HEK293 (cell line): ENCODE measurements at regions not wholly inside any gene's neighbourhood (a gene's known extent, or its start where the extent isn't known, plus 50 kb on each side); places are given as distances from the start of the nearest gene placed in this dataset.

Experiments
- CTCF ChIA-PET: fragments of 350-600 bp; formaldehyde crosslinking; extraction: SDS; loops from one replicate; lab custom pipeline; 2021; ENCODE audit warnings: antibody characterized with exemption; lab: Yijun Ruan, JAX
- POLR2A ChIA-PET: fragments of 300-600 bp; formaldehyde crosslinking; extraction: SDS; loops from one replicate; lab custom pipeline; 2020; ENCODE audit warnings: antibody characterized with exemption, inconsistent platforms; lab: Yijun Ruan, JAX
- H3K27ac ChIP-seq: fragments of 200-500 bp; sonication (Bioruptor generic); 2 replicates; pipeline ENCODE4 v1.5.1; 2014; ENCODE audit warnings: low read depth, low read length, control low read depth, inconsistent platforms; ENCODE audit errors: extremely low read depth
- H3K36me3 ChIP-seq, 2 experiments: fragments of 200-500 bp in 1 of 2; sonication (Bioruptor generic) in 1 of 2; 1 replicate in 1 of 2; 2 replicates in 1 of 2; pipeline ENCODE4 v1.5.1; 2014 to 2017; ENCODE audit warnings: inconsistent platforms in 2 of 2, low read length in 2 of 2; ENCODE audit not compliant: control insufficient read depth in 2 of 2, insufficient read depth in 1 of 2
- H3K4me1 ChIP-seq: fragments of 200-500 bp; sonication (Bioruptor generic); 2 replicates; pipeline ENCODE4 v1.5.1; 2014; ENCODE audit warnings: mild to moderate bottlenecking, low read length, inconsistent platforms; ENCODE audit not compliant: control insufficient read depth, insufficient read depth
- H3K4me3 ChIP-seq: 2 replicates; pipeline ENCODE4 v1.5.1; 2011; ENCODE audit warnings: low read depth, mild to moderate bottlenecking, control low read depth, low read length, moderate library complexity
- H3K9me3 ChIP-seq: fragments of 200-500 bp; sonication (Bioruptor generic); 2 replicates; pipeline ENCODE4 v1.5.1; 2014; ENCODE audit warnings: low read depth, low read length, inconsistent platforms; ENCODE audit not compliant: control insufficient read depth, insufficient read depth
- FEZF1 ChIP-seq: fragments of 450-650 bp; formaldehyde crosslinking; IDR thresholded peaks from 2 replicates; pipeline ENCODE4 v1.5.1; 2016; ENCODE audit warnings: missing biosample characterization, missing genetic modification characterization
- KLF1 ChIP-seq: fragments of 450-650 bp; formaldehyde crosslinking; IDR thresholded peaks from 2 replicates; pipeline ENCODE4 v1.5.1; 2016; ENCODE audit warnings: missing biosample characterization, missing genetic modification characterization
- ZNF138 ChIP-seq: fragments of 450-650 bp; formaldehyde crosslinking; IDR thresholded peaks from 2 replicates; pipeline ENCODE4 v1.5.1; 2016; ENCODE audit warnings: missing biosample characterization, missing genetic modification characterization, borderline replicate concordance
- ZNF16 ChIP-seq: fragments of 450-650 bp; formaldehyde crosslinking; IDR thresholded peaks from 2 replicates; pipeline ENCODE4 v1.5.1; 2016; ENCODE audit warnings: low read depth, missing biosample characterization, missing genetic modification characterization
- ZNF24 ChIP-seq: fragments of 450-650 bp; formaldehyde crosslinking; IDR thresholded peaks from 2 replicates; pipeline ENCODE4 v1.5.1; 2016; ENCODE audit warnings: missing biosample characterization, missing genetic modification characterization
- ZNF292 ChIP-seq: fragments of 450-650 bp; formaldehyde crosslinking; IDR thresholded peaks from 2 replicates; pipeline ENCODE4 v1.5.1; 2016; ENCODE audit warnings: low read depth, missing biosample characterization, missing genetic modification characterization, borderline replicate concordance
- ZNF311 ChIP-seq: fragments of 450-650 bp; formaldehyde crosslinking; IDR thresholded peaks from 2 replicates; pipeline ENCODE4 v1.5.1; 2017; ENCODE audit warnings: missing biosample characterization, missing genetic modification characterization, borderline replicate concordance
- ZNF792 ChIP-seq: fragments of 450-650 bp; formaldehyde crosslinking; IDR thresholded peaks from 2 replicates; pipeline ENCODE4 v1.5.1; 2016; ENCODE audit warnings: missing biosample characterization, missing genetic modification characterization
- ZNF830 ChIP-seq: fragments of 450-650 bp; IDR thresholded peaks from 2 replicates; pipeline ENCODE4 v1.5.0; 2018; ENCODE audit warnings: missing biosample characterization, missing genetic modification characterization, low read depth, mild to moderate bottlenecking, moderate library complexity
- ZNF837 ChIP-seq: fragments of 450-650 bp; formaldehyde crosslinking; IDR thresholded peaks from 2 replicates; pipeline ENCODE4 v1.5.1; 2016; ENCODE audit warnings: missing biosample characterization, missing genetic modification characterization
- ZSCAN23 ChIP-seq: fragments of 450-650 bp; formaldehyde crosslinking; IDR thresholded peaks from 2 replicates; pipeline ENCODE4 v1.5.1; 2016; ENCODE audit warnings: missing biosample characterization, missing genetic modification characterization
- TF ChIP-seq, protein P1 (sequence below): fragments of 450-650 bp; formaldehyde crosslinking; IDR thresholded peaks from 2 replicates; pipeline ENCODE4 v1.5.1; 2016; ENCODE audit warnings: missing biosample characterization, missing genetic modification characterization
- TF ChIP-seq, protein P2 (sequence below): fragments of 450-650 bp; formaldehyde crosslinking; IDR thresholded peaks from 2 replicates; pipeline ENCODE4 v1.5.1; 2016; ENCODE audit warnings: missing biosample characterization, missing genetic modification characterization
- TF ChIP-seq, protein P3 (sequence below): fragments of 450-650 bp; formaldehyde crosslinking; IDR thresholded peaks from 2 replicates; pipeline ENCODE4 v1.5.1; 2017; ENCODE audit warnings: missing biosample characterization, missing genetic modification characterization
- TF ChIP-seq, protein P4 (sequence below): fragments of 450-650 bp; formaldehyde crosslinking; IDR thresholded peaks from 2 replicates; pipeline ENCODE4 v1.5.1; 2016; ENCODE audit warnings: missing biosample characterization, missing genetic modification characterization
- TF ChIP-seq, protein P5 (sequence below): fragments of 450-650 bp; formaldehyde crosslinking; IDR thresholded peaks from 2 replicates; pipeline ENCODE4 v1.5.1; 2017; ENCODE audit warnings: missing biosample characterization, missing genetic modification characterization
- TF ChIP-seq, protein P6 (sequence below): fragments of 450-650 bp; formaldehyde crosslinking; IDR thresholded peaks from 2 replicates; pipeline ENCODE4 v1.5.1; 2016; ENCODE audit warnings: missing biosample characterization, missing genetic modification characterization
- TF ChIP-seq, protein P7 (sequence below): fragments of 450-650 bp; formaldehyde crosslinking; IDR thresholded peaks from 2 replicates; pipeline ENCODE4 v1.5.1; 2016; ENCODE audit warnings: missing biosample characterization, missing genetic modification characterization, borderline replicate concordance
- TF ChIP-seq, protein P8 (sequence below): fragments of 450-650 bp; formaldehyde crosslinking; IDR thresholded peaks from 2 replicates; pipeline ENCODE4 v1.5.1; 2016; ENCODE audit warnings: missing biosample characterization, missing genetic modification characterization, low read depth

DNA sequence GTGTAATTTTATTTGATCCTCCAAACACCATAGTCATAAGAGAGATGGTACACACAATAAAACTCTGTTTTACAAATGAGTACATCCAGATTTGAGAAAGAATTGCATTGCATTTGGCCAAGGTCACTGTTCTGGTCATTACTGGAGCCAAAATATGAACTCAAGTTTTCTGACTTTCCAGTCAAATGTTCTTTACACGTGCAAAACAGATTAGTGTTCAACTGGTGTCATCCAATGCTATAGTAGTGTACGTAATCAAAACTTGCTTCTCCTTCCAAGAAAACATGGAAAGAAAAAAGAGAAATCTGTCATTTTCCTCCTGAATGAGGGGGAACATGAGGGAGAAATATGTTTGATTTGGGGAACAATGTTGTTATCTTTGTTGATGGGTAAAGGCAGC lies 291.9 kb downstream of the NAF1 start:
- CTCF ChIA-PET: no interaction called here
- POLR2A ChIA-PET: no interaction called here
- TF ChIP-seq, protein P1, sequence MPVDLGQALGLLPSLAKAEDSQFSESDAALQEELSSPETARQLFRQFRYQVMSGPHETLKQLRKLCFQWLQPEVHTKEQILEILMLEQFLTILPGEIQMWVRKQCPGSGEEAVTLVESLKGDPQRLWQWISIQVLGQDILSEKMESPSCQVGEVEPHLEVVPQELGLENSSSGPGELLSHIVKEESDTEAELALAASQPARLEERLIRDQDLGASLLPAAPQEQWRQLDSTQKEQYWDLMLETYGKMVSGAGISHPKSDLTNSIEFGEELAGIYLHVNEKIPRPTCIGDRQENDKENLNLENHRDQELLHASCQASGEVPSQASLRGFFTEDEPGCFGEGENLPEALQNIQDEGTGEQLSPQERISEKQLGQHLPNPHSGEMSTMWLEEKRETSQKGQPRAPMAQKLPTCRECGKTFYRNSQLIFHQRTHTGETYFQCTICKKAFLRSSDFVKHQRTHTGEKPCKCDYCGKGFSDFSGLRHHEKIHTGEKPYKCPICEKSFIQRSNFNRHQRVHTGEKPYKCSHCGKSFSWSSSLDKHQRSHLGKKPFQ (tag by site-specific recombination): no peak
- TF ChIP-seq FEZF1 (no peak), ZNF138 (tag by site-specific recombination) (no peak), ZSCAN23 (tag by site-specific recombination) (no peak)

DNA sequence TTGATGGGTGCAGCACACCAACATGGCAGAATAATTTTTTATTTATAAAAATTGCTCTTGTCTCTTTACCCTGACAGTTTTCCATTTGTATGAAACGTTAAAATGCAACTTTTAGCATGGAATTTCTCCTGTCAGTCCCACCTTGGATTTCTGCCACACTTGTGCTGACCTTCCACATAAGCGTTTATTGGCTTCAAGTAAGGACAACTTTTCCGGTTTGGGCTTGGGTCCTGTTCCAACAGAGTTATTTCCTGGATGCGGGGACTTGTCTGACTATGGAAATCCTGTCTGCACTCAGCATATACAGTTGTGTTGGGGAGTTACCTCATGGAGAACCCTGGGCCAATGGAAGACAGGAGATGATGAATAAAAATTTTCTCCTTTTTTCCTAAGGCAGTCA lies 294.7 kb downstream of the NAF1 start:
- POLR2A ChIA-PET: no interaction called here
- no peaks in the 10 kb centered on the region for H3K36me3 ChIP-seq

More for the DNA sequence above, 291.9 kb downstream of the NAF1 start:
- Histone ChIP-seq H3K4me1 (no peaks in the 10 kb centered on the region), H3K36me3 (no peaks in the 10 kb centered on the region), H3K9me3 (no peaks in the 10 kb centered on the region), H3K27ac (no peak overlapping the region), H3K4me3 (no peak overlapping the region)

DNA sequence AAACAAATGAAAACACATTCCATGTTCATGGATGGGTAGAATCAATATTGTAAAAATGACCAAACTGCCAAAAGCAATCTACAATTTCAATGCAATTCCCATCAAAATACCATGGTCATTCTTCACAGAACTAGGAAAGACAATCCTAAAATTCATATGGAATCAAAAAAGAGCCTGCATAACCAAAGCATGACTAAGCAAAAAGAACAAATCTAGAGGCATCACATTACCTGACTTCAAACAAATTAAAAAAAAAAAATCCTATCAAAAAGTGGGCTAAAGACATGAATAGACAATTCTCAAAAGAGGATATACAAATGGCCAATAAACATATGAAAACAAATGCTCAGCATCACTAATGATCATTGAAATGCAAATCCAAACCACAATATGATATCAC lies 297.5 kb downstream of the NAF1 start:
- ChIA-PET CTCF (no interaction called here), POLR2A (no interaction called here)
- H3K4me1 ChIP-seq: no peaks in the 10 kb centered on the region
- H3K4me3 ChIP-seq: no peak overlapping the region
- H3K9me3 ChIP-seq: no peaks in the 10 kb centered on the region
- H3K27ac ChIP-seq: no peak overlapping the region
- H3K36me3 ChIP-seq: no peaks in the 10 kb centered on the region
- TF ChIP-seq, protein P2, sequence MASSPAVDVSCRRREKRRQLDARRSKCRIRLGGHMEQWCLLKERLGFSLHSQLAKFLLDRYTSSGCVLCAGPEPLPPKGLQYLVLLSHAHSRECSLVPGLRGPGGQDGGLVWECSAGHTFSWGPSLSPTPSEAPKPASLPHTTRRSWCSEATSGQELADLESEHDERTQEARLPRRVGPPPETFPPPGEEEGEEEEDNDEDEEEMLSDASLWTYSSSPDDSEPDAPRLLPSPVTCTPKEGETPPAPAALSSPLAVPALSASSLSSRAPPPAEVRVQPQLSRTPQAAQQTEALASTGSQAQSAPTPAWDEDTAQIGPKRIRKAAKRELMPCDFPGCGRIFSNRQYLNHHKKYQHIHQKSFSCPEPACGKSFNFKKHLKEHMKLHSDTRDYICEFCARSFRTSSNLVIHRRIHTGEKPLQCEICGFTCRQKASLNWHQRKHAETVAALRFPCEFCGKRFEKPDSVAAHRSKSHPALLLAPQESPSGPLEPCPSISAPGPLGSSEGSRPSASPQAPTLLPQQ: no peak
- TF ChIP-seq, protein P3, sequence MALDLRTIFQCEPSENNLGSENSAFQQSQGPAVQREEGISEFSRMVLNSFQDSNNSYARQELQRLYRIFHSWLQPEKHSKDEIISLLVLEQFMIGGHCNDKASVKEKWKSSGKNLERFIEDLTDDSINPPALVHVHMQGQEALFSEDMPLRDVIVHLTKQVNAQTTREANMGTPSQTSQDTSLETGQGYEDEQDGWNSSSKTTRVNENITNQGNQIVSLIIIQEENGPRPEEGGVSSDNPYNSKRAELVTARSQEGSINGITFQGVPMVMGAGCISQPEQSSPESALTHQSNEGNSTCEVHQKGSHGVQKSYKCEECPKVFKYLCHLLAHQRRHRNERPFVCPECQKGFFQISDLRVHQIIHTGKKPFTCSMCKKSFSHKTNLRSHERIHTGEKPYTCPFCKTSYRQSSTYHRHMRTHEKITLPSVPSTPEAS (tag by site-specific recombination): no peak
- TF ChIP-seq KLF1 (tag by site-specific recombination): no peak
- TF ChIP-seq, protein P4, sequence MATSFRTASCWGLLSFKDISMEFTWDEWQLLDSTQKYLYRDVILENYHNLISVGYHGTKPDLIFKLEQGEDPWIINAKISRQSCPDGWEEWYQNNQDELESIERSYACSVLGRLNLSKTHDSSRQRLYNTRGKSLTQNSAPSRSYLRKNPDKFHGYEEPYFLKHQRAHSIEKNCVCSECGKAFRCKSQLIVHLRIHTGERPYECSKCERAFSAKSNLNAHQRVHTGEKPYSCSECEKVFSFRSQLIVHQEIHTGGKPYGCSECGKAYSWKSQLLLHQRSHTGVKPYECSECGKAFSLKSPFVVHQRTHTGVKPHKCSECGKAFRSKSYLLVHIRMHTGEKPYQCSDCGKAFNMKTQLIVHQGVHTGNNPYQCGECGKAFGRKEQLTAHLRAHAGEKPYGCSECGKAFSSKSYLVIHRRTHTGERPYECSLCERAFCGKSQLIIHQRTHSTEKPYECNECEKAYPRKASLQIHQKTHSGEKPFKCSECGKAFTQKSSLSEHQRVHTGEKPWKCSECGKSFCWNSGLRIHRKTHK: no peak
- no peak for TF ChIP-seq ZNF16 (tag by site-specific recombination)
- TF ChIP-seq ZNF837 (tag by site-specific recombination): no peak
- no peak for TF ChIP-seq ZNF24

More for the DNA sequence above, 294.7 kb downstream of the NAF1 start:
- Histone ChIP-seq H3K4me3 (no peak overlapping the region), H3K9me3 (no peaks in the 10 kb centered on the region), H3K4me1 (no peaks in the 10 kb centered on the region), H3K27ac (no peak overlapping the region)
- CTCF ChIA-PET: no interaction called here
- TF ChIP-seq, protein P5, sequence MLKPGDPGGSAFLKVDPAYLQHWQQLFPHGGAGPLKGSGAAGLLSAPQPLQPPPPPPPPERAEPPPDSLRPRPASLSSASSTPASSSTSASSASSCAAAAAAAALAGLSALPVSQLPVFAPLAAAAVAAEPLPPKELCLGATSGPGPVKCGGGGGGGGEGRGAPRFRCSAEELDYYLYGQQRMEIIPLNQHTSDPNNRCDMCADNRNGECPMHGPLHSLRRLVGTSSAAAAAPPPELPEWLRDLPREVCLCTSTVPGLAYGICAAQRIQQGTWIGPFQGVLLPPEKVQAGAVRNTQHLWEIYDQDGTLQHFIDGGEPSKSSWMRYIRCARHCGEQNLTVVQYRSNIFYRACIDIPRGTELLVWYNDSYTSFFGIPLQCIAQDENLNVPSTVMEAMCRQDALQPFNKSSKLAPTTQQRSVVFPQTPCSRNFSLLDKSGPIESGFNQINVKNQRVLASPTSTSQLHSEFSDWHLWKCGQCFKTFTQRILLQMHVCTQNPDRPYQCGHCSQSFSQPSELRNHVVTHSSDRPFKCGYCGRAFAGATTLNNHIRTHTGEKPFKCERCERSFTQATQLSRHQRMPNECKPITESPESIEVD (tag by site-specific recombination): no peak
- TF ChIP-seq, protein P6, sequence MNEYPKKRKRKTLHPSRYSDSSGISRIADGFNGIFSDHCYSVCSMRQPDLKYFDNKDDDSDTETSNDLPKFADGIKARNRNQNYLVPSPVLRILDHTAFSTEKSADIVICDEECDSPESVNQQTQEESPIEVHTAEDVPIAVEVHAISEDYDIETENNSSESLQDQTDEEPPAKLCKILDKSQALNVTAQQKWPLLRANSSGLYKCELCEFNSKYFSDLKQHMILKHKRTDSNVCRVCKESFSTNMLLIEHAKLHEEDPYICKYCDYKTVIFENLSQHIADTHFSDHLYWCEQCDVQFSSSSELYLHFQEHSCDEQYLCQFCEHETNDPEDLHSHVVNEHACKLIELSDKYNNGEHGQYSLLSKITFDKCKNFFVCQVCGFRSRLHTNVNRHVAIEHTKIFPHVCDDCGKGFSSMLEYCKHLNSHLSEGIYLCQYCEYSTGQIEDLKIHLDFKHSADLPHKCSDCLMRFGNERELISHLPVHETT (tag by site-specific recombination): no peak
- TF ChIP-seq, protein P7, sequence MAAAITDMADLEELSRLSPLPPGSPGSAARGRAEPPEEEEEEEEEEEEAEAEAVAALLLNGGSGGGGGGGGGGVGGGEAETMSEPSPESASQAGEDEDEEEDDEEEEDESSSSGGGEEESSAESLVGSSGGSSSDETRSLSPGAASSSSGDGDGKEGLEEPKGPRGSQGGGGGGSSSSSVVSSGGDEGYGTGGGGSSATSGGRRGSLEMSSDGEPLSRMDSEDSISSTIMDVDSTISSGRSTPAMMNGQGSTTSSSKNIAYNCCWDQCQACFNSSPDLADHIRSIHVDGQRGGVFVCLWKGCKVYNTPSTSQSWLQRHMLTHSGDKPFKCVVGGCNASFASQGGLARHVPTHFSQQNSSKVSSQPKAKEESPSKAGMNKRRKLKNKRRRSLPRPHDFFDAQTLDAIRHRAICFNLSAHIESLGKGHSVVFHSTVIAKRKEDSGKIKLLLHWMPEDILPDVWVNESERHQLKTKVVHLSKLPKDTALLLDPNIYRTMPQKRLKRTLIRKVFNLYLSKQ: no peak
- TF ChIP-seq, protein P8, sequence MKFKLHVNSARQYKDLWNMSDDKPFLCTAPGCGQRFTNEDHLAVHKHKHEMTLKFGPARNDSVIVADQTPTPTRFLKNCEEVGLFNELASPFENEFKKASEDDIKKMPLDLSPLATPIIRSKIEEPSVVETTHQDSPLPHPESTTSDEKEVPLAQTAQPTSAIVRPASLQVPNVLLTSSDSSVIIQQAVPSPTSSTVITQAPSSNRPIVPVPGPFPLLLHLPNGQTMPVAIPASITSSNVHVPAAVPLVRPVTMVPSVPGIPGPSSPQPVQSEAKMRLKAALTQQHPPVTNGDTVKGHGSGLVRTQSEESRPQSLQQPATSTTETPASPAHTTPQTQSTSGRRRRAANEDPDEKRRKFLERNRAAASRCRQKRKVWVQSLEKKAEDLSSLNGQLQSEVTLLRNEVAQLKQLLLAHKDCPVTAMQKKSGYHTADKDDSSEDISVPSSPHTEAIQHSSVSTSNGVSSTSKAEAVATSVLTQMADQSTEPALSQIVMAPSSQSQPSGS (tag by site-specific recombination): no peak
- TF ChIP-seq ZNF830 (tag by site-specific recombination): no peak
- no peak for TF ChIP-seq ZNF311 (tag by site-specific recombination)
- TF ChIP-seq ZNF792 (tag by site-specific recombination): no peak
- no peak for TF ChIP-seq ZNF292 (tag by site-specific recombination)
- TF ChIP-seq, all 188 proteins: peak for 0
